CD14-positive monocyte (primary cell): ENCODE measurements at regions not wholly inside any gene's neighbourhood (a gene's known extent, or its start where the extent isn't known, plus 50 kb on each side); places are given as distances from the start of the nearest gene placed in this dataset.

Experiments used
- DNase-seq, 3 donors: peaks; one replicate each; pipeline ENCODE4 v3.0.0-alpha.2; 2011 to 2022
- H2AFZ ChIP-seq: 2 replicates; pipeline ENCODE4 v1.6.0; 2012; ENCODE audit warnings: mild to moderate bottlenecking, low read depth, low read length, inconsistent platforms; ENCODE audit not compliant: insufficient read depth, poor library complexity, severe bottlenecking
- H3K27ac ChIP-seq, 2 donors: 1 replicate in 1 of 2; 2 replicates in 1 of 2; pipeline ENCODE4 v1.5.1; 2012 to 2013; ENCODE audit warnings: low read length in 2 of 2, control low read depth in 1 of 2, inconsistent platforms in 1 of 2, low read depth in 1 of 2, mild to moderate bottlenecking in 1 of 2
- H3K27me3 ChIP-seq, 2 donors: one replicate each; pipeline versions ENCODE4 v1.6.0 to v1.6.1; 2011 to 2013; ENCODE audit warnings: low read length in 2 of 2; ENCODE audit not compliant: control insufficient read depth in 2 of 2, insufficient read depth in 2 of 2
- H3K36me3 ChIP-seq, 2 donors: replicated peaks in 1 of 2; 1 replicate in 1 of 2; 2 replicates in 1 of 2; pipeline versions ENCODE4 v1.5.1 to v1.6.1; 2012 to 2013; ENCODE audit warnings: low read length in 2 of 2, control low read depth in 1 of 2, inconsistent platforms in 1 of 2, mild to moderate bottlenecking in 1 of 2; ENCODE audit not compliant: insufficient read depth in 2 of 2, control insufficient read depth in 1 of 2
- H3K4me1 ChIP-seq, 2 donors: 1 replicate in 1 of 2; 2 replicates in 1 of 2; pipeline versions ENCODE4 v1.5.1 to v1.6.1; 2012 to 2013; ENCODE audit warnings: low read length in 2 of 2, control low read depth in 1 of 2, inconsistent platforms in 1 of 2, mild to moderate bottlenecking in 1 of 2, moderate library complexity in 1 of 2; ENCODE audit not compliant: insufficient read depth in 2 of 2, control insufficient read depth in 1 of 2
- H3K4me2 ChIP-seq: replicated peaks from 2 replicates; pipeline ENCODE3; 2012; ENCODE audit warnings: low read length, moderate library complexity, mild to moderate bottlenecking; ENCODE audit not compliant: poor library complexity, severe bottlenecking; ENCODE audit errors: extremely low read depth
- H3K4me3 ChIP-seq, 3 experiments: fragments of 200-600 bp in 1 of 3; sonication (generic) in 1 of 3; replicated peaks in 1 of 3; 1 replicate in 2 of 3; 2 replicates in 1 of 3; pipeline ENCODE4 v1.5.1; 2011 to 2013; ENCODE audit warnings: low read length in 3 of 3, mild to moderate bottlenecking in 3 of 3, control low read depth in 2 of 3, low read depth in 2 of 3, inconsistent platforms in 1 of 3, moderate library complexity in 1 of 3
- H3K79me2 ChIP-seq: 2 replicates; pipeline ENCODE4 v1.6.0; 2012; ENCODE audit warnings: mild to moderate bottlenecking, control low read depth, inconsistent platforms, low read length, moderate library complexity; ENCODE audit not compliant: insufficient read depth
- H3K9ac ChIP-seq: 2 replicates; pipeline ENCODE4 v1.6.0; 2017; ENCODE audit warnings: low read length, mild to moderate bottlenecking; ENCODE audit not compliant: insufficient read depth, poor library complexity, severe bottlenecking
- H3K9me3 ChIP-seq, 2 donors: replicated peaks in 1 of 2; 1 replicate in 1 of 2; 2 replicates in 1 of 2; pipeline versions ENCODE4 v1.5.1 to v1.6.1; 2012 to 2013; ENCODE audit warnings: low read length in 2 of 2, control low read depth in 1 of 2; ENCODE audit not compliant: control insufficient read depth in 1 of 2, insufficient read depth in 1 of 2
- H4K20me1 ChIP-seq: 2 replicates; pipeline ENCODE4 v1.6.0; 2012; ENCODE audit warnings: mild to moderate bottlenecking, low read length, control low read depth, moderate library complexity; ENCODE audit not compliant: insufficient read depth
- H3K27ac Mint-ChIP-seq, 7 donors: one replicate each; pipeline ENCODE4 v1.8.0; 2020; ENCODE audit warnings: mild to moderate bottlenecking in 7 of 7, mixed read lengths in 7 of 7, moderate library complexity in 6 of 7, inconsistent platforms in 2 of 7
- H3K27me3 Mint-ChIP-seq, 3 donors: one replicate each; pipeline ENCODE4 v1.8.0; 2021 to 2022; ENCODE audit warnings: low read depth in 3 of 3, mild to moderate bottlenecking in 3 of 3, mixed read lengths in 3 of 3, moderate library complexity in 3 of 3, inconsistent platforms in 1 of 3
- H3K36me3 Mint-ChIP-seq, 2 donors: one replicate each; pipeline ENCODE4 v1.8.0; 2020; ENCODE audit warnings: mixed read lengths in 2 of 2, inconsistent platforms in 1 of 2, mild to moderate bottlenecking in 1 of 2
- H3K4me1 Mint-ChIP-seq: one replicate; pipeline ENCODE4 v1.8.0; 2020; ENCODE audit warnings: mild to moderate bottlenecking, mixed read lengths
- H3K4me3 Mint-ChIP-seq, 2 donors: one replicate each; pipeline ENCODE4 v1.8.0; 2020; ENCODE audit warnings: mild to moderate bottlenecking in 2 of 2, mixed read lengths in 2 of 2, moderate library complexity in 1 of 2
- H3K9me3 Mint-ChIP-seq, 7 donors: one replicate each; pipeline ENCODE4 v1.8.0; 2020 to 2022; ENCODE audit warnings: mixed read lengths in 7 of 7, mild to moderate bottlenecking in 6 of 7, moderate library complexity in 6 of 7, inconsistent platforms in 2 of 7
- WGBS: methylation state at CpG from one replicate; pipeline ENCODE4 v1.1.5; 2013; ENCODE audit warnings: missing lambda C conversion rate; ENCODE audit not compliant: insufficient coverage; 5-methylcytosine and 5-hydroxymethylcytosine counted together
- intact Hi-C, 2 donors: fragments of 100-400 bp; cut with micrococcal nuclease; formaldehyde crosslinking; loops; one replicate each; pipeline versions ENCODE4 v1.15.0 to v1.15.1; 2023
- TF ChIP-seq, protein P1 (sequence below): fragments of 200-600 bp; IDR thresholded peaks from one replicate; pipeline ENCODE4 v1.8.0; 2022; ENCODE audit warnings: antibody characterized with exemption, mild to moderate bottlenecking

GRCh38 chr2:220282236-220282635 lies 654.8 kb downstream of the SLC4A3 start:
- Mint-ChIP-seq H3K27ac (no peak overlapping the region), H3K36me3 (no peaks in the 10 kb centered on the region), H3K4me3 (no peak overlapping the region), H3K4me1 (no peaks in the 10 kb centered on the region), H3K9me3 (peaks cover 0 to 5% (median 4%) of the 10 kb centered on the region in 7 donors), H3K27me3 (peaks cover 0 to 3% (median 0%) of the 10 kb centered on the region in 3 donors)
- no peak overlapping the region for H3K27ac ChIP-seq
- no peak overlapping the region for H3K9ac ChIP-seq
- H3K9me3 ChIP-seq, result peaks cover 0 to under 1% of the 10 kb centered on the region in 2 donors
- no peaks in the 10 kb centered on the region for H3K4me1 ChIP-seq
- no peaks in the 10 kb centered on the region for H4K20me1 ChIP-seq
- TF ChIP-seq, protein P1, sequence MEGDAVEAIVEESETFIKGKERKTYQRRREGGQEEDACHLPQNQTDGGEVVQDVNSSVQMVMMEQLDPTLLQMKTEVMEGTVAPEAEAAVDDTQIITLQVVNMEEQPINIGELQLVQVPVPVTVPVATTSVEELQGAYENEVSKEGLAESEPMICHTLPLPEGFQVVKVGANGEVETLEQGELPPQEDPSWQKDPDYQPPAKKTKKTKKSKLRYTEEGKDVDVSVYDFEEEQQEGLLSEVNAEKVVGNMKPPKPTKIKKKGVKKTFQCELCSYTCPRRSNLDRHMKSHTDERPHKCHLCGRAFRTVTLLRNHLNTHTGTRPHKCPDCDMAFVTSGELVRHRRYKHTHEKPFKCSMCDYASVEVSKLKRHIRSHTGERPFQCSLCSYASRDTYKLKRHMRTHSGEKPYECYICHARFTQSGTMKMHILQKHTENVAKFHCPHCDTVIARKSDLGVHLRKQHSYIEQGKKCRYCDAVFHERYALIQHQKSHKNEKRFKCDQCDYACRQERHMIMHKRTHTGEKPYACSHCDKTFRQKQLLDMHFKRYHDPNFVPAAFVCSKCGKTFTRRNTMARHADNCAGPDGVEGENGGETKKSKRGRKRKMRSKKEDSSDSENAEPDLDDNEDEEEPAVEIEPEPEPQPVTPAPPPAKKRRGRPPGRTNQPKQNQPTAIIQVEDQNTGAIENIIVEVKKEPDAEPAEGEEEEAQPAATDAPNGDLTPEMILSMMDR, result no peak
- H3K27me3 ChIP-seq, result no peaks in the 10 kb centered on the region
- H3K36me3 ChIP-seq, result no peaks in the 10 kb centered on the region
- no peaks in the 10 kb centered on the region for H3K79me2 ChIP-seq
- intact Hi-C loops, result no loop called here
- WGBS, result 100% methylated on average over 1 of the region's 3 CpGs
- no peak for DNase-seq
- no peak overlapping the region for H2AFZ ChIP-seq
- H3K4me3 ChIP-seq, result no peak overlapping the region
- H3K4me2 ChIP-seq, result no peak overlapping the region

DNA sequence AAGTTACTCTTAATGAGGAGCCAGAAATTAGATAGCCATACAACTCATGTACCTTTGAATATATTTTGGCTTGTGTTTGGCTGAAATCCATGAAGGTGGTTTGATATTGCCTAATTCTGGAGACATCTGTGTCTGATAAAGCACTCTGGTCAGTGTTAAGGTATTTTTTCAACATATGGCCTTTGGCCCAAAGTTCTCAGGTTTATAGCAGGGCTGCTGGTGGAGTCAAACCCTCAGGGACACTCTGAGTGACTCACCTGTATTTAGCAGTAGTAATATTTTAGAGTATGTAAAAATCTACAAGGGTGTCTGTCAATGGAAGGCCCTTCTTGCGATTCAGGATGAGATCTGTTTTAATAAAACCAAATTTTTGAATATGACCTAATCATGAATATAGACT lies 666.5 kb downstream of the SLC4A3 start:
- Histone ChIP-seq H3K4me2 (no peak overlapping the region), H3K9ac (no peak overlapping the region), H3K4me3 (no peak overlapping the region), H3K27me3 (no peaks in the 10 kb centered on the region), H3K36me3 (no peaks in the 10 kb centered on the region), H3K79me2 (no peaks in the 10 kb centered on the region), H3K4me1 (no peaks in the 10 kb centered on the region), H4K20me1 (no peaks in the 10 kb centered on the region), H2AFZ (no peak overlapping the region), H3K9me3 (peaks cover 0 to 2% of the 10 kb centered on the region in 2 donors), H3K27ac (no peak overlapping the region)
- H3K27ac Mint-ChIP-seq, result no peak overlapping the region
- H3K27me3 Mint-ChIP-seq, result peaks cover 0 to 2% (median 0%) of the 10 kb centered on the region in 3 donors
- WGBS, result no CpG with 5 or more reads among the region's 1 CpG
- H3K4me3 Mint-ChIP-seq, result no peak overlapping the region
- intact Hi-C loops, result no loop called here
- H3K4me1 Mint-ChIP-seq, result no peaks in the 10 kb centered on the region
- TF ChIP-seq, protein P1, result no peak
- no peak for DNase-seq
- H3K36me3 Mint-ChIP-seq, result no peaks in the 10 kb centered on the region
- peaks cover 0 to 4% (median 2%) of the 10 kb centered on the region in 7 donors for H3K9me3 Mint-ChIP-seq
